HG03457 (cell line): ENCODE measurements at regions not wholly inside any gene's neighbourhood (a gene's known extent, or its start where the extent isn't known, plus 50 kb on each side); places are given as distances from the start of the nearest gene placed in this dataset.
"Not testable (repeated sequence)": the region's sequence is repeated elsewhere in the genome, so short reads cannot be mapped to it uniquely, and the experiment has no call there.

Experiments used
- ATAC-seq: cut with Tn5 transposase; IDR thresholded peaks from one replicate; pipeline ENCODE4 v1.9.1; 2021; ENCODE audit warnings: moderate number of reproducible peaks; ENCODE audit not compliant: unreplicated experiment

- ATAC-seq: no peak
Observed at GRCh38 chr18:39241534-39241933, 1675.9 kb upstream of the CELF4 start.

DNA sequence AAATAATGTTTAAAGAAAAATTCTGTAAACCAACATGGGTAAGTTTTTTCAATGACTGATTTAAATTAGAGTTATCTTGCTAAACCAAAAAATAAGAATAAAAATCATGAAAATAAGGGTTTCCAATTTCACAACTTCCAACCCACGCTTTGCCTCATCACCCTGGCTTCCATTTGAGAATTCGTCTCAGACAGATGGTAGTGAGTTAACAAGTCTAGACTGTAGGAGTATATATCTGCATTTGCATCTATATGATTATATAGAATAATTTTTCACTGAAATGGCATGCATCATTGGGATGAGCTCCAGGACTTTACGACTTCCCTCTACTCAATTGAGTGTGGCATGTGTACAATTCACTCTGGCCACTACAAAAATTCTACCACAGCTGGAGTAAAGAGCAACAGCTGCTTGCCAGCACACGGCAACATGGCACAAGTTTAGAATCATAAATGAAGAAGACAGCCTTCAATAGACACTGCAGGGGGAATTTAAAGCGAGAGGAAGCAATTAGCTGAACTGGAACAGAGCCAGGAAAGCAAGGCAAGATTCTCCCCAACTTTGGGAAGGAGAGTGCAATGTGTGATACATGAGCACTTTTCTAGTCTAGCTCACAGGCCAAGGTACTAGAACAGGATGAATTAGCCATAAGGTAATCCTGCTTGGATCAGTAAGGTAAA is 1673.5 kb upstream of the CELF4 start:
- no peak for ATAC-seq

DNA sequence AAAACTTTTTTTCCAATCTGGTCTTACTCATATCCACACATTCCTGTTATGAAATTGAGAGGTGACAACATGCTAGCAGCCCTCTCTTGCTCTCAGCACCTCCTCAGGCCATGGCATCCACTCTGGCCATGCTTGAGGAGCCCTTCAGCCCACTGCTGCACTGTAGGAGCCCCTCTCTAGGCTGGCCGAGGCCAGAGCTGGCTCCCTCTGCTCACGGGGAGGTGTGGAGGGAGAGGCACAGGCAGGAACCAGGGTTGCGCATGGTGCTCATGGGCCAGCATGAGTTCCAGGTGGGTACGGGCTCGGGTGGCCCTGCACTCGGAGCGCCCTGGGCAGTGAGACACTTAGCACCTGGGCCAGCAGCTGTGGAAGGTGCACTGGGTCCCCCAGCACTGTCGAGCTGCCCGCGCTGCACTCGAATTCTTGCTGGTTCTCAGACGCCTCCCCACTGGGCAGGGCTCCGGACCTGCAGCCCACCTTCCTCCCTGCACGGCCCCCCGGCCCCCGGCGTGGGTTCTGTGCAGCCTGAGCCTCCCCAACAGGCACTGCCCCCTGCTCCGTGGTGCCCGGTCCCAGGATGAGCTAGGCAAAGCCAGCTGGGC is 1669.6 kb upstream of the CELF4 start:
- no peak for ATAC-seq

DNA sequence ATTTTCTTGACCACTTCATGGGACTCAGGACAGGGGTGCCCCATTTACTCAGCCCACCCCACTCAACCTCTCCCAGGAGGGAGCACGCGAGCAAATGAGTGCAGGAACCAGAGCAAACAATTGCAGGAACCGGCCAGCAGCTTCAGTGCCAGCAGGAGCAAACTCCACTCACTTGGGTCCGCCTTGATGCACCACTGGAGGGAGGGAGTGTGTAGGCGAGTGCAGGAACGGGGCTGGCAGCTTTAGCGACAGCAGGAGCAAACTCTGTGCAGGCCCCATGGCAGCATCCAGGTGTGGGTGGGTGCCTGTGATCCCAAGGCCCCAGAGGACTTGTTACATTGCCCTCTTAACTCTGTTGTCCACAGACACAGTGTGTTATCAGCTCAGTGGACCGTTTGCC is 1667.3 kb upstream of the CELF4 start:
- no peak for ATAC-seq

- ATAC-seq: no peak
Observed at GRCh38 chr18:39232490-39232889, 1666.9 kb upstream of the CELF4 start.

DNA sequence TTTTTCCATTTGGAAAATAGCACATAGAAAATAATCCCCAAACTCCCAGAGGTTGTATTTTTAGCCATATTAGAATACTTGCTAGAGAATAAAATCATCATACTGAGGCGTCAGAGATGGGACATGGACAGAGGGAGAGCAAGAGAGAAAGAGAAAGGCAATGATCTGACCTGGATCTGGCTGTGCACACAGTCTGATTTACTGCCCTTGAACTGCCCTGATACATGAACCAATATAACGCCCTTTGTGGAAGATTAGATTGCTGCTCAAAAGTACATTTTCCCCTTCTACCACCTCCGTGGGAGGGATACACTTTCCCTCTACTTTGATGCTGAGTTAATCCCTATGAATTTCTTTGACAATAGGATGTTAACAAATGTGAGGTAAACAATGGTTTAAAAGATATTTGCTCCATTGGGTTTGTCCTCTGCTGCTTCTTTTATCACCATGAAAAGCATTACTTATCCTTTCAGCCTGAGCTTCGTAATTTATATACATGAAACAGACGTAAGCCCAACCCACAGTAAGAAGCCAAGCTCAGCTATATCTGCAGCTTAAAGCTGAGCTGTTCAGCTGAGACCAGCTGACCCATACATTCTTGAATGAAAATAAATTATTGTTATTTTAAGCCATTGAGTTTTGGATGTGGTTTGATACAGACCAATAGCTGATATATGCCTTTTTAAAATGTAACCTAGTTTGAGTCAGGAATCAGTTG is 1664.6 kb upstream of the CELF4 start:
- no peak for ATAC-seq

- not testable (repeated sequence) for ATAC-seq
Observed at GRCh38 chr18:39227769-39228168, 1662.2 kb upstream of the CELF4 start.

DNA sequence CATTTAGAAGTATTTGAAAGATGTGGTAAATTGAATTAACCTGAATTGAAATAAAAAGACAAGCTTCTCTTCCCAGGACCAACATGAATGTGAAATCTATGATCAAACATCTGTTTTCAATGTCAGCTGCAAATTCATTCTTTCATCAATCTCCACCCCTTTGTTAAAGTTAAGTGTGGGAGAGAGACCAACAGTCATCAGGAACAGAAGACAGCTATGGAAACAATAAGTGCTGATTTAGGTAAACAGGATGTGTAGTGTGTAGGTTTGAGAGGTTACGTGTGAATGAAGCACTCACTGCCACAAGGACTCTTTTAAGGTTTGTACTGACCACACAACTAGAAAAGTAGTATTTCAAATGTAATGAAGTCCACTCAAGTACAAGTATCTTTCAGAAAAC is 1659.8 kb upstream of the CELF4 start:
- ATAC-seq: no peak

DNA sequence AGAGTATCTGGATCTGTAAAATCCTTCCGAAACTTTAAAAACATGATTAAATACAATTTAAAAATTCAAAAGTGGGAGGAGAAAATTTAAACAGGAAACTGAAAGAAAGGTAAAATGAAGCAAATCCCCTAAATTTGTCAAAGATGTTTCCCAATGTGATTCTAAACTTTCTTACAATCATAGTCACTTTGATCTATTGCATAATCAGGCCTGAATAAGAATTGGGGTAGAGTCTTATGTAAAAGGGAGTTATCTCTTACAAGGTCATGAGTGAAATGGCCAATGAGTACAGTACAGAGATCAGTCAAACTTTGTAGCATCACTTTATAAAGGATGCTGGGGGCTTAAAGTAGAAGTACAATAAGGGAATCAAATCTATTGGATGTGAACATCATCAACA is 1657.7 kb upstream of the CELF4 start:
- ATAC-seq: no peak

- no peak for ATAC-seq
Observed at GRCh38 chr18:39215920-39216319, 1650.3 kb upstream of the CELF4 start.

DNA sequence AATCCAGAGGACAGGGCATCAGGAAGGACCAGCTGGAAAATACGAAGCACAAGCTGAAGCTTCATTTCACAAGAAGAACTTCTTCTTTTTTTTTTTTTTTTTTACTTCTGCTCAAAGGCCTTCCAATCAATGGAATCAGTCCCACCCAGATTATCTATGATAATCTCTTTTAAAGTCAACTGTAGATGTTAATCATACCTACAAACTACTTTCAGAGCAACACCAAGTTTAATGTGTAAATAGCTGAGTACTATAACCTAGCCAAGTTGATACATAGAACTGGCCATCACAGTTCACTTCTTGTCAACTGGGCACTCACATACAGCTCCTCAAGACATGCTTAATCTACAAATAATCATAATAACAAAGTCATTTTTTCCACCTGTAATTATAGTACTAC is 1645.9 kb upstream of the CELF4 start:
- no peak for ATAC-seq

DNA sequence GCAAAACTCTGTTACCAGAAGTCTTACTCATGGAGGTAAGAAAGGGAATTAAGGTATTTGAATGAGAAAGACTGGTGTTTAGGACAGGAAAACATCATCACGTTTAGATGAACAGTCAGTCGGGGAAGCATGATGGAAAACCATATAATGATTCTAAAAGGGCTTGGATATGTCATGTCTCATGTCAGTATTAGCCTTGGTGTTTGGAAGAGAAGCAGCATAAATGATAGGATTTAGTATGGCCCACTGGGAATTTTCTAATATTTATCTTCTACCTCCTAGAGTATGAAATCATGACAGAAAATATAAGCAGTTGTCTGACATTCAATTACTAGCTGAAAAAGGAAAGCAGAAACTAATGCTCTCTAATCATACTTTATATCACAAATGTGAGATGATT is 1643.6 kb upstream of the CELF4 start:
- no peak for ATAC-seq

- ATAC-seq: no peak
Observed at GRCh38 chr18:39208729-39209128, 1643.1 kb upstream of the CELF4 start.

- ATAC-seq: no peak
Observed at GRCh38 chr18:39208190-39208589, 1642.6 kb upstream of the CELF4 start.

GRCh38 chr18:39206398-39207103 is 1641.0 kb upstream of the CELF4 start:
- ATAC-seq: not testable (repeated sequence)

DNA sequence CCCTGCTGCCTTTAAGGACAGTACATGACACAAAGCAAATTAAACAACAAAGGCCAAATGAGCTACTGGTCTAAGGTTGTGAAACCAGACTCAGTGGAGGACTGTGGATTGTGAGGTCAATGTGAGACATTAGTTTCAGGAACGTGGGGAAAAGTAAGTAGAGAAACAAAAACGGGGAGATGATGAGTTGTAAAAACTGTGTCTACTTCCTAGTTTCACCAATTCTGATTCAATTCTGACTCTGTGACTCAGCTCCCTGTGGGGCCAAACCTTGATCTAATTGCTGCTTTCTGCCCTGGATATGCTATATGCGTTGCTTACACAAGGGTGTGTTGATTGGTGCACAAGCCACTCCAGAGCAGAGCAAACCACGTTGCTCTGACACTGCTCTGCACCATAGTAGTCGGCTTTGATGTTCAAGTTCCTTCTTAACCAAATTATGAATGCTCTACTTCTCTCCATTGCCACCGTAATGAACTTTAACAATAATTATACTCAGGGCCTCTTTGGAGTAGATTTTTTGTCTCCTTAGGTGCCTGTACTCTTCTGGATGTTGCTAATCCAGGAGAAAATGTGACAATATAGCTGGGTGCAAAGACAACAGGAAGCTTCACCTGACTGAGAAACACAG is 1640.1 kb upstream of the CELF4 start:
- no peak for ATAC-seq

- ATAC-seq: no peak
Observed at GRCh38 chr18:39200153-39200552, 1634.6 kb upstream of the CELF4 start.

DNA sequence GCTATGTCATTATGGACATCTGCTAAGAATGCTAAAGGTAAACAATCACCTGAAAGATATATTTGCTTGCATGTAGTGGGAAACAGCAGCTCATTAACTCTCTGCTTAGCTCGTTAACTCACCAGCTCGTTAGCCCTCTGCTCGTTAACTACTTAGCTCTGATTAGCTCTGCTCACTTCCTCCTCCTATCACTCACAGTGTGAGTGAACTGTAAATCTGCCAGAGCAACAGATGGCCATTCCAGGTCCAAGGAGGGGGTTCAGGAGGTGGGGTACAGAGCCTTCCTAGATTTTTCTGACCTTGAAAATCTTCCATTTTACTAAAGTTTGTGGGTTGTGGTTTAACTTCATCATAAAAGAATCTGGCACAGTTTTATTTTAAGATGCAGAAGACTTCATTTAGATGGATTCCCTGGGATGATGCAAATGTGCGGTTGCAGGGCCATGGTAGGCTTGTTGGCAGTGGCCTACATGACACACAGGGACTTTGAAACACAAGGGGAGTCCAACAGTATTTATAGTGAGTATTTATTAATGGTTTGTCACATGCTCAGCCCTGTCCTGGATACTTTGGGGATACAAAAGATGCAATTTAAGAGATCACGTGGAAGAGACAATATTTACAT is 1633.7 kb upstream of the CELF4 start:
- ATAC-seq: no peak

DNA sequence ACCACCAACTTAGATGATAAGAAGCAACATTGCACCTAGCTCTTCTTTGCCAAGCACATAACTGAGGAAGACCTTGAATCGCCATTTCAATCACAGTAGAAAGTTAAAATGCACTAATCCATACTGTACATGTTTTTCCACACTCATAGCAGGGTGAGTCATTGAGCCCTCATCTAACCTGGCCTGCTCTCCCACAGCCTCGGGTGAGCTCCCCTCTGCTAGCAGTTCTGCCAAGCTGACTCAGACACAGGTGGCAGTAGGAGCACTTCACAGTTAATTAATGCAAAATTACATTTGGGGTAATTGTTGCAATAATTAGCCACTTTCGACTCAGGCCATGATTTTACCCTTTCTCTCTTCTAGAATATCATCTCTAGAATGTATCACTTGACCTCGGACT is 1632.8 kb upstream of the CELF4 start:
- ATAC-seq: no peak

DNA sequence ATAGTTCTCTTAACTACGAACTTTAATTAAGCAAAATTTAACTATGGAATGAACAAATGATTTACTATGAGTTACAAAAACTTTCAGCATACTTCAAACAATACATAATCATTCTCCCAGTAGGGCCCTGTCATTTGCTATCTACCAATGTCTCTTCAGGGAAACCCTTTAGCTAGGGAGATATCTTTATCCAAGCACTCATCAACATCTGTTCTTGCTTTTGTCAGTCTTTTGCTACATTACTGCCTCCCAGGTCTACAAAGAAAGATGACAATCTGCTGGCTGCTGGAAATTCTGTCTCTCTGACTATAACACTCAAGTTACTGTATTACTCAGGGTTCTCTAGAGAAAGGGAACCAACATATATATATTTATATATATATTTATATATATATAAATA is 1626.3 kb upstream of the CELF4 start:
- ATAC-seq: no peak

DNA sequence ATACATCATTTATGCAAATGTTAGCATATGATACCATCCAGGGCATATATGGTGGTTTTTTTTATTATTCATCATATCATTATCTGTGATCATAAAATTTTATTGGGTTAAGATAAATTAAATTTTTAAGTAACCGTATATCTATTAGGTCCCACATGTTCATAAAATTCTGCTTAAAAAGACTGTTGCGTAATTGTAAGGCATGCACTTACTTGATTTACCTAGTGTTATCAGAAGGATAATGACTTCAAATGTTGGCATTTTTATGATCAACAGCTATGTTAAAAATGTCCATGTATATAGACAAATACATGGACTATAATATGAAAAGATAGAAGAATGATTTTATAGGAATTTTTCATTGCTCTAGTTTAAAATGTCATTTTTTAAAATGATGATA is 1625.5 kb upstream of the CELF4 start:
- ATAC-seq: no peak
